RCC 7860 (cell line): ENCODE measurements at regions not wholly inside any gene's neighbourhood (a gene's known extent, or its start where the extent isn't known, plus 50 kb on each side); places are given as distances from the start of the nearest gene placed in this dataset.
A peak's percentile ranks its signal among the peaks of the same experiment; 100 is the strongest.

ENCODE experiments used
- DNase-seq: peaks from one replicate; pipeline ENCODE4 v3.0.0-alpha.2; 2015; ENCODE audit warnings: low spot score
- FAIRE-seq: peaks from 2 replicates; lab custom pipeline; 2012; peaks lifted over from hg19 to GRCh38; lab: Jason Lieb, UNC

DNA sequence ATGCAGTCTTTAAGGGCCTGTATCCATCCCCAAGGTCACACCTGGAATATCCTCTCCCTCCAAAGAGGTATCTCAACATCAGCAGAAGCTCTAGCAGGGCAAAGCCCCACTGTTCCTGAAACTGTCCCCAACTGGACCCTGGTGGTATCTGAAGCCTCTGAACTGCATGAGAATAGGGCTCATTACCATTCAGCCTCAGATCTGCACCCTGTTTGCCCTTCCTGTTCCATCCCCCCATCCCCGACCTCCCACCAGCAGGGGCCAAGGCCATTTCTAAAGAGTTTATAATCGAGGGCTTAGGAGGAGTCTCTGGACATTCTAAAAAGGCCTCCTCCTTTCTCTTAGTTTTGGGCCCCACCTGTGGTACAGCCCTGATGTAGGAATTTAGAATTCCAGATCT, 74.0 kb upstream of the THY1 start:
- DNase-seq (no peak), FAIRE-seq (no peak)

DNA sequence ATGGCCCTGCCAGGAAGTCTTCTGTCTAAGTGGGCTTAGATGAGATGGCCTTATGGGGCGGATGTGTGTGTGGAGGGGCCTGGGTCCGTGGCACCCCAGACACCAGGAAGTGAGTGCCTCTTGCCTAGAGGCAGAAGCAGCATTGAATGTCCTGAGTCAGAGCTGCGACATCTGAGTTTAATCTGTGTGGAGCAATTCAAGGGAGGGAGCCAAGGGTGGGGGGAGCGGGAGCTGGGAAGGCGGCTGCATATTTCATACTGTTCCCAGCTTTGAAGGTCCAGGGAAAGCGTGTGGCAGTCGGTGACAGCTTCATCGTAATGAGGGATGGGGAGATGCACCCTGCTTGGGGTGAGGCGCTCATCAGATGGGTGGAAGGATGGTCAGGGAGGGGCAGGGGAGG, 73.5 kb upstream of the THY1 start:
- FAIRE-seq (no peak), DNase-seq (no peak)

DNA sequence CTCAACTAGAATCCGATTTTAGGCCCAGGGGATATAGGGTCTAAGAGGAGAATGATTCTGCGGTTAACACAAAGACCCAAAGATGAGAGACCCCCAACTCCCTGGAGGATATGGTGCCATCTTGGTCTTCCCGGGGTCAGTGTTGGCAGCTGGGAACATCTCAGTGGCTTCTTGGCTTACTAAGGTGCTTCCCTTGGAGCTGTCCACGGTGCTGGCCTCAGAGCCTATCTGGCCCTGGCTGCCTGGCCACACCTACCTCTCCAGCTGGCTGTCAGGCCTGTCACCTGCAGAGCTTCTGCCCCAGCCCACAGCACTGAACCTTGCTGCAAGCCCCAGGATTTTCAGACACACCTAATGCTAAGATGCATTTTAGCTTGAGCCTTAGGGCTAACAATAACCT, 70.7 kb upstream of the THY1 start:
- DNase-seq, result no peak
- FAIRE-seq, result no peak

DNA sequence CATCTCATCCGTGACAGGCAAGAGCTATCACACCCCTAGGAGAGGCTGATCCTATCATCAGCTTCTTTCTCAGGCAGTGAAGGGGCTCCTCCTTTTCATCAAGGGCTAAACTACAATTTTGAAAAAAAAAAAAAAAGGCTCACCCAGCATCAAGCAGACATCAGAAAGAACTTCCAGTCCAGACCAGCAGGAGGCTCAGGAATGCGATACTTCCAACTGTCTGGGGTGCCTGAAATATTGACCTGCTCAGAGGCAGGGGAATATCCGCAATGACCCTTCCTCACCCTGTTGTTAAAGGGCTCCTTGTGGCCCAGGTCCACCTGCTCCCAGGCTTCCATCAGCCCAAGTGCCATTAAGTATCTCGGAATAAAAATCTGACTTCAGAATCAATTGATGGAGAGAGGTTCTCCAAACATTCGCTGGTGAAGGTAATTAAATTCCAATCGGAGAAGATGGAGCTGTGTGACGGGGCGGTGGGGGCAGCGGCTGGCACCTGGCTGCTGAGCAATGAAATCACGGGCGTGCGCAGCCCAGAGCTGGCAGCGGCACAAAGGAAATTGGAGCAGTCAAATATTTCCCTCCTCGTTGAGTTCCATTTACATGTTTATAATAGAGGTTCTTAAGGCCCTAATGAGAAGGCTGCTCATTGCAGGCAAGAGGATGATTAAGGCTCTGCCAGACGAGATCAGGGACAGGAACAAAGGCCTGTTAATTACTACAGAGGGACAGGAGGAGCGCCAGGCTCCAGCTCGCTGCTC, 69.0 kb upstream of the THY1 start:
- FAIRE-seq (no peak), DNase-seq (no peak)

DNA sequence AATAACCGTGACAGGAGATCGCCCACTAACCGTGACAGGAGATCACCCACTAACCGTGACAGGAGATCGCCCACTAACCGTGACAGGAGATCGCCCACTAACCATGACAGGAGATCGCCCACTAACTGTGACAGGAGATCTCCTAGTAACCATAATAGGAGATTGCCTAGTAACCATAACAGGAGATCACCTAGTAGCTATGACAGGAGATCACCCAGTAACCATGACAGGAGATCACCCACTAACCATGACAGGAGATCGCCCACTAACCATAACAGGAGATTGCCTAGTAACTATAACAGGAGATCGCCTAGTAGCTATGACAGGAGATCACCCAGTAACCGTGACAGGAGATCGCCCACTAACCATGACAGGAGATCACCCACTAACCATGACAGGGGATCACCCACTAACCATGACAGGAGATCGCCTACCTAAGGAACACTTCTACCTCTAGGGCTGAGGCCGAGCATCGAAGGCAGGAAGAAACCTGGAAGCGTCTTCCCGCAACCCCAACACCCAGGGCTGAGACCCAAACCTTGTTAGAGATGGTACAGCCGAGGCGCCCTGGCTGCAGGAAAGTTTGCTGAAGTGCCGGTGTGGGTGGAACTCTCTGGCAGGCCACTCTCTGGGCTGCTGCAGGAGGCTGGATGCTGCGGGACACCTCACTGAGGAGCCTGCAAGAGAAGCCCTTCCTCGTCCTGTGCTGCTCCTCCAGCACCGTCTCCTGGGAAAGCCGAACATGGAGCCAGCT, 67.5 kb upstream of the THY1 start:
- no peak for FAIRE-seq

DNA sequence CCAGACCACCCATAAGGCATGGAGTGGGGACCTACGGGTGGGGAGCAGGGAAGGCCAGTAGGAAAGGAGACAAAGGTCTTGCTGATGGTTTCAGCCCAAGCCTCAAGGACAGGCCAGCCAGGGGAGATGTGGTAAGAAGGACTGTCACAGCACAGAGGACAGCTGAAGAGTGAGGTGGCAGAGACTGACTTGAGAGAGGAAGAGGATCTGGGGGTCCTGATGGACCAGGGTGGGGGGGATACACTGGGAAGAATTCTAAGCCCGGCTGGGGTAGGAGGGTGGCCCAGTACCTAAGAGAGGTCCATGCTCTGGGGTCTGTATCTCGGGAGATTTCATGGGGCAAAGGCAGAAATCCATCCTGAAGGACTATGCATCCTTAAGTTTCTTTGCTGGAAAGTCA, 66.1 kb upstream of the THY1 start:
- FAIRE-seq (no peak), DNase-seq (no peak)

More for the DNA sequence above, 67.5 kb upstream of the THY1 start:
- DNase-seq, result no peak

DNA sequence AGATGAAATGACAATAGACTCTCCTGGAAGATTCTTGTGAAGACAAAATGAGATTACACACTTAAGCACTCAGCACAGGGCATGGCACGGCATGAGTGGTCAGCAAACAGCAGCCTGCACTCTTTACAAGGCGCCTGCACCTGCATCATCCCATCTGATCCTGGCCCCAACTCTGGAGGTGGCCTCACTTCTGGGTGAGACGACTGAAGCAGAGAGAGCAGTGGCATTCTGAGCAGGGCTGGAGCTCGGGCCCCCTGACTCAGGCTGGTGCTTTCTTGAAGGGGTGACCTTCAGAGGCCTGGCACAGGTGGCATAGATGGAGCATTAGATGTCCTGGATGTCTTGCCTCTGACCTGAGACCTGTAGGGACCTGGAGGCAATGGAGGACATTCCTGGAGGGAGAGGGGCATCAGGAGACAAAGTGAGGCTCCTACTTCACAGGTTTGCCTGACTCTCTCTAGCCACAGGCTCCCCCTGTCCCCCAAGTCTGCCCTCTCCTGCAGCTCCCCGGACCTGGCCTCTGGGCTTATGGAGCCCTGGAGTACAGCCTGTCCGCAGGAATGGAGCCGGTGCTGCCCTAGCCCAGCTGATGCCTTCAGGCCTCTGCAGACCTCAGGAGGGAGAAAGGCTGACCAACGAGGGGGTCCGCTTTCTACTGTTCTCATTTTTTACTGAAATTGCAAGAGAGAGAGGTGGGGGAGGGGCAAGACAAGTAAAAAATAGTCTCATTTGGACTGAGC, 65.5 kb upstream of the THY1 start:
- DNase-seq (no peak), FAIRE-seq (no peak)

DNA sequence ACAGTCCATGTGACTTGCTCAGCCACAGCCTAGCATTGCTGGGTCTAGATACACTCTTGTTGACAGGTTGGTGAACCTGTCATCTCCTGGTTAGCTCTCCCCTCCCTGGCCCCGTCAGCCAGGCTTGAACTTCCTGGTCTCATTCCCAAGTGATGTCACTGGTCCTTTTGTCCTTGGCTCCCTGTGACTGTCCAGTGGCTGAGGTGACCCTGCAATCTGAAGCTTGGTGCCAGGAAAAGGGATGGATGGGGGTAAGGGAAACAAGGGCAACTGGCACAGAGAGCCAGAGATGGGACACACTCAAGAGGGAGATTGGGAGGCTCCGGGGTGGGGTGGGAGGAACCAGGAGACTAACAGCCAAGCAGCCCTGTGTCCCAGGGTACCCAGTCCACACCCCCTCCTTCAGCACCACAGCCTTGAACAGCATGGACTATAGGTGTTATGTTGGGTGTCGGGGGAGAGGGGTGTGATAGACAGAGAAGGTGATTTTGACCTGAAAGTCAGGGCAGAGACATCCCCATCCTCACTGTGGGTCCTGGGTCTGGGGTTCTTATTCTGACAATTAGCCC, 63.8 kb upstream of the THY1 start:
- no peak for FAIRE-seq
- DNase-seq, result no peak

DNA sequence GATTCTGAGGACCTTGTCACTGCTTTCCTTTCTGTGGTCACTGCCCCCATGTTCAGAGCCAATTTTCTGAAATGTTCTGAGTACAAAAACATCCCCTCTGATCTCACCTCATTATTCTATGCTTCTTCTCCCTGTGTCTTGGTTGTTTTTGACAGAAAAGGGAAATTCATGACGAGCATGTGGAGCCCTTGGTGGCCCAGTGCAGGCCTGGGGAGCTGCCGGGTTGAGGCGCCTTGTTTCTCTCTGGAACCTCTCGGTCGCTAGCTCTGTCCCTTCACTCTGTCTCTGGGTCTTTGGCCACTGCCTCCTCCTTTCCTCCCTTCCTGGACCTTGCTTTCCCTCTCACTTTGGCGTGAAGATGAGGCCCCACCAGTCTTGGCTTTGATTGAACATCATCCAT, 63.0 kb upstream of the THY1 start:
- FAIRE-seq (no peak), DNase-seq (no peak)

DNA sequence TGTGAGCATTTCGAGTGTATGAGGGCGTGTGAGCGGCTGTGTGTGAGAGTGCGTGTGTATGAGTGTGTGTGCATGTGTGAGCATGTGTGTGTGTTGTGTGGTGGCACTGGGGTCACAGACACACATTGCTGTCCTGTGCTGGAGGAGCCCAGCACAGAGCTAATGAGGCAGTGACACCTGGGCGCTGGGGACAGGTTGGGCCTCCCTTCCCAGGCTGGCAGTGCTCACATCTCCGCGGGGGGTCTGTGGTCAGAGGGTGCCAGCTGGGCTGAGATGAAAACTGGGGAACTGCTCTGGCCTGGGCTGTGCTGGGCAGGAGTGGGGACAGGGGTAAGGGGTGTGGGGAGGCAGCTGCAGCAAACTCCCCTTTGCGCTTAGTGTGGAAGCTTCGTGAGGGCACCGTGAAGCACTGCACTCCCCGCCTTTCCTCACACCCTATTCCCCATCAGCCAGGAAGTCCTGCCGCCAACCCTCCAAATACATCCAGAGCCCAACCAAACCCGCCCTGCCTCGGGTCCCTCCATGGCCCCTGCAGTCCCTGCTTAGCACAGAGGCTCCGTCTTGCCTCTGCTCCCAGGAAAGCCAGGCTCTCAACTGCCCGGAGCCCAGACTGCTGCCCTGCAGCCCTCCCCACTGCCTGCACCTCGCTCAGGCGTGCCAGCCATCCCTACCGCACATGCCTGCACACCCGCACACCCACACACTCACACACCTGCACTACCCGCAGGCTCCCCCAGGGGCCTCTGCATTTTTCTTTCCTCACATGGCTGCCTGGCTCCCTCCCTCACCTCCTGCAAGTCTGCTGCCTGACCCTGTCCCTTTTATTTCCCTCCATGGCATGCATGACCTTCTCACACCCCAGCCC, 62.0 kb upstream of the THY1 start:
- DNase-seq (no peak), FAIRE-seq (no peak)

DNA sequence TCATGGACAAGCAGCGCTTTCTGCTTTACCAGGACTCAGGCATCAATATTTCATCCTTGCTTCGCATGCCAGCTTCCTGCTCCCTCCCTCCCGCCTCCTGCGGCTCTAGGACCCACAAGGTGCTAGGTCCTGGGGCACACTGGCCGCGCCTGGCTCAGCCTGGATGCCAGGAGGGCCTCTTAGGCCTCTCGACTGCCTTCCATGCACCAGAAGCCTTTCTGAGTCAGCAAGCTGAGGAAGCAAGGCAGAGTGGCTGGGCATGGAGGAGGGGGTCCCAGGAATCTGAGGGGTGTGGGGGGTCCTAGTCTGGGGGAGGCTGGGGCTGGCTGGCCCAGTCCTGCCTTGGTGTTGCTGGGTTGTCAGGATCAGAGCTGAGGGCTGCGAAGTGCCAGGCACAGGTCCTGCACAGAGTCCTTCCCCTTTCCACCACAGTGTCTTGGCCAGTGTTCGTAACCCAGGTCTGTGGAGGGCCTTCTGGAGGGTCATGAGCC, 61.0 kb upstream of the THY1 start:
- DNase-seq, result no peak
- FAIRE-seq, result no peak

DNA sequence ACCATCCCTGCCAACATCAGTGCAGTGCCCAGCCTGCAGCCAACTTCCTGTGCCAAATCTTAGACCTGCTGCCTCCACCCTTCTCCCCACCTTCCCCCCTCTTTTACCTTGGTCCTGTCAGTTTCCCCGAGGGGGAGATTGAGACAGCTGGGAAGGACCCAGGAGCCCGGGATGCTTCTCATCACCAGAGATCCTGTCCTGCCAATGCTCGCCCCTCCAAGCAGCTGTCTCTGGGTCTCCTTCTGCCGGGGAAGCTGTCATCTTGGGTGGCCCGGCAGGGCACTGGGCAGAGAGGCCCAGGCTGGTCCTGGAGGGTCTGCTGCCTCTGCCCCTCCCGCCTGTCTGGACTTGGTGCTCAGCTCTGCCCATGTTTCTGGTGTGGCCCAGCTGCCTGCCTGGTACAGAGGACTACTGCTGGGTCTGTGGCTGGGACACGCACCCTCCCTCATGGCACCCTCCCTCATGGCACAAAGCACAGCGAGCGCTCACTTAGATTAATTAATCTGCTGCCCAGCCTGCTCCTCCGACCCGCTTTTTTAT, 60.4 kb upstream of the THY1 start:
- FAIRE-seq (no peak), DNase-seq (no peak)

DNA sequence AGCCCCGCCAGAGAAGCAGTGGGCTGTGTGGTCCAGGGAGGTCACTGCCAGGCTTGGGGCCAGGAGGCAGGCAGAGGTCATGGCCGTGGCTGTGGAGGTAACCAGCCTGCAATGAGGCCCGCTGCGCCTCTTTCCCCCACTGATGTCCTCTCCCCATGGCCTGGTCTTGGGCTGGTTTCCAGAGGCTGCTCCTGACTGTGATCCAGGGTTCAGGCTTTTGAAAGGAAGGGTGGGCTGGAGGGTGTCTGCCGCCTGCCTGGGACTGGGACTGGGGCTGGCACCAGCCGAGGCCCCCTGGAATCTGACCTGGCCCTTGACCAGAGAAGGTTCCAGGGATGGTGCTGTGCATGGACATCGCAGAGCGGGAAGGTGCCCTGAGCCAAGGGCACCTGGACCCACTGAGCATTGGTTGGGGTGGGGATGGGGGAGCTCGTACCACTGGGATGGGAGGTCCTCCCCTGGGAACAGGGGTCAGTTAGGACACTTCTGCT, 59.6 kb upstream of the THY1 start:
- FAIRE-seq (no peak), DNase-seq (no peak)

DNA sequence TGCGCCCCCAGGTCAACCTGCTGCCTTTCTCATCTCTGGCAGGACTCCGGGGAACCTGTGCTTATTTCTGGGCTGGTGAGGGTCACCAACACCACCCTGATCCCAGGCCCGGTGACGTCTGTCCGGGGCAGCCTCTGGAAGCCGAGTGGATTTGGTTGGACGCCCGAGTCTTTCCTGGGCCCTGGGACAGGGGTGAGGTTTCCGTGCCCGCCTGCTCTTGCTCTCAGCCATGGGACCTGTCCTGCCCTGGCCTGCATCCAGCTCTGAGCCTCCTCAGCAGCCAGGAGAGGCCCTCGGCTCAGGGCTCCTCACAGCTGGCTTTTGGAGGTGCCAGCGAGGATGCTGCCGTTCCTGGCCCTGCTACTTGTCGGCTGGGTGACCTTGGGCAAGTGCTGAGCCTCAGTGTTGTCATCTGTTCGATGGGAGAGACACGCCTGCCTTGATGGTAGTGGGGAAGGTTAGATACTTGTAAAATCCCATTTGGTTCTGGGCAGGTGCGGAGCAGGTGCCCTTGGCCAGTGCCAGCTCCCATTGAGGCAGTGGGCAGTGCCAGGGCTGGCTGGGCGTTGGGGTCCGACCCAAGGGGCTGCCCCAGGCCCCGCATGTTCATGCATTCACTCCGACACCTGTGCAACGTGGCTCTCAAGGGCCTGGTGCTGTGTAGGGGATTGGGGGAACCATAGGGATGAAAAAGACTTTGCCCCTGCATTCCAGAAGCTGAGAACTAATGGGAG, 58.9 kb upstream of the THY1 start:
- FAIRE-seq (no peak), DNase-seq (no peak)

DNA sequence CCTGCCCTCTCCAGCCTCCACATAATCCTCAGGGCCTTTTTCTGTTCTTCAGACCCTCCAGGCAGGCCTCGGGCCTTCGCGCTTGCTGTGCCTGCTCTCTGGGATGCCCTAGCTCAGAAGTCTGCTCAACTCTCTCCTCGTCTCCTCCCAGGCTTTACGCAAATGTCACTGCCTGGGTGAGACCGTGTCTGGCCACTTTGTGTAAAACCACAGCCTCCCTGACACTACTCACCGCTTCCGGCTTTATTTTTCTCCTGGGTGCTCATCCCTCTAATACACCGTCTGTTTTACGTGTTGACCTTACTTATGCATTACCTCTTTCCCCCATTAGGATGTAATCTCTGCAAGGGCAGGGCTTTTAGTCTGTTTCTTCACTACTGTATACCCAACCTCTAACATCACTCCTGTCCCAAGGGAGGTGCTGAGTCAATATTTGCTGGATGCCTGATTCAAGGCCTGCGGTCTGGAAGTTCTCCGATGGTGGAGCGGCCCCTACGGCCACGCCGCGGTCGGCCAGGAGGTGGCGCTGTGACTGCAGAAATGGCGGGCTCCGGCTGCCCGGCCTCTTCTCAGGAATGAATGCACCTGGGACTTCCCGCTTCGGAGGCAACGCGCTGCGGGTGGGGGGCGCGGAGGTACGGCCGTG, 58.2 kb upstream of the THY1 start:
- peak; percentile 86 for FAIRE-seq
- peak; percentile 94 for DNase-seq

DNA sequence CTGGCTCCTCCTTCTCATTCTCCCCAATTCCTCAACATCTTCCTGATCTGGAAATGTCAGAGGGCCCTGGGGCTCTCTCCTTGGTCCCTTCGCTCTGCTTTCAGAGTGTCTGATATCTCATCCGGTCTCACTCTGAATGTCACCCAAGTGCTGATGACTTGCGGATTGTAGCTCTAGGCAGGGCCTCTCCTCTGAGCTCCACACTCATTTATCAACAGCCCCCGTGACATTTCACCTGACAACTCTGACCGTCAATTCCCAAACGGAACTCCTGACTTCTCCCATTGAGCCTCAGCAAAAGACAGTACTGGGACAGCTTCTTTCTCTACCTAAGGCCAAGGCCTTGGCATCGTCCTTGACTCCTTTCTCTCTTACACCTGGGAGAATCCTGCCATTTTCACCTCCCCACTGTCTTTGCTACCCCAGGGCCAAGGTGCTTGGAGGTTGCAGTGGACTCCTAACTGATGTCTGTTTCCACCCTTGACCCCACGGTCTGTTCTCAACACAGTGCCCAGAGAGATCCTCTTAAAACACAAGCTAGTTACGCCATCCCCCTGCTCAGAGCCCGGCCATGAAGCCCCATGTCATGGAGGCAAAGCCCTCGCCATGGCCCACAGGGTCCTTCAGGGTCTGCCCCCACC, 57.5 kb upstream of the THY1 start:
- FAIRE-seq (no peak), DNase-seq (no peak)

DNA sequence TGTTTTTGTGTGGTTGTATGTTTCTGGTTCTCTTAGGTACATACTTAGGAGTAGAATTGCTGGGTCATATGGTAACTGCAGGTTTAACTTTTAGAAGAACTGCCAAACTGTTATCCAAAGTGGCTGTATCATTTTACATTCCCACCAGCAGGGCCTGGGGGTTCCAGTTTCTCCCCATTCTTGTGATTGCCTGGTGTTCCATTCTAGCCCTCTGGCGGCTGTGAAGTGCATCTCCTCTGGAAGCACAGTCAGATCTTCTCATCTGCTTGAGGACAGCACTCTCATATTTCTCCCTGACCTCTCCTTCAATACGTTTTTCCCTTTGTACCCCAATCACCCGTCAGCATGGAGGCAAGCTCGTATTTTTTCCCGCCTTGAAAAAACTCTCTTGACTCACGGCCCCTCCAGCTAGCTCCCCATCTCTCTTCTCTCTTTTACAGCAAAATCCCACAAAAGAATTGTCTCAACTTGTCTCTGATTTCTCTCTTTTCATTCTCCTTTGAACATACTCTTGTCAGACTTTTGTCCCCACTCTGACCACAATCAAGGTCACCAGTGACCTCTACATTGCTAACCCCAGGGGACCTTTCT, 56.8 kb upstream of the THY1 start:
- DNase-seq (no peak), FAIRE-seq (no peak)

DNA sequence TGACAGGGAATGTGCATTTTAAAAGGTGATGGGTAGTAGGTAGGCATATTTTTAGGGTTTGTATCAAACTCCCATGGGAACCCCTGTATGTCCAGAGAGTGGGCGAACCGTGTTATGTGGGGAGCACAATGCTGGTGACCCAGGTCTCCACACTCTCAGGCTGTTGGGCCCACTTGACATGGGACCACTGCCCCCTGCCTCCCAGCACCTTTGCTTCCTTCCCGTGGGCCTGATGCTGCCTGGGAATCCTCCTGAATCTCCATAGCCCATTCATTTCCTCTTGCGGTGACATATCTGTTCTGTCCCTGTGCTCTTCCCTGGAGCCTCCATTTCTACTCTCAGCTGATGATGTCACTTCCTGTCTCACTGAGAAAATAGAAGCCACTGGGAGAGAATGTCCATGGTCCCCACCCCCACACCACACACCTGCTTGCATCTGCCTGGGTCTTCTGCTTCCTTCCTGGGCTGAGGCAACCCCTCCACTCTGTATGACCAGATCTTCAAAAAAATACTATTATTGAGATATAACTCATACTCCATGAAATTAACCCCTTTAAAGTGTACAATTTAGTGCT, 55.8 kb upstream of the THY1 start:
- FAIRE-seq (no peak), DNase-seq (no peak)
